ENCODE measurements at regions not wholly inside any gene's neighbourhood (a gene's known extent, or its start where the extent isn't known, plus 50 kb on each side); places are given as distances from the start of the nearest gene placed in this dataset.

GRCh38 chr3:110575702-110576101 lies 495.9 kb upstream of the NECTIN3 start:
- intact Hi-C loops (cut with micrococcal nuclease; ENCODE audit: unreplicated experiment), result loop anchor here (5.0 kb wide), 1 partner anchor 843 kb away; no protein-coding TSS in a partner anchor
- BruUV-seq (replicated peaks), result no TSS peak
- CTCF ChIA-PET, result no interaction called here
- Mint-ChIP-seq H3K9me3 (ENCODE audit: low read depth, unreplicated experiment) (no peaks in the 10 kb centered on the region), H3K36me3 (ENCODE audit: insufficient read depth, unreplicated experiment) (no peaks in the 10 kb centered on the region), H3K4me3 (ENCODE audit: low read depth, unreplicated experiment) (no peak overlapping the region), H3K27ac (ENCODE audit: unreplicated experiment) (peak overlapping the region; percentile 51), H3K27me3 (ENCODE audit: unreplicated experiment) (no peaks in the 10 kb centered on the region), H3K4me1 (ENCODE audit: low read depth, unreplicated experiment) (peaks cover 43% of the 10 kb centered on the region)
- no peak for TF ChIP-seq CTCF (IDR thresholded peaks at IDR 0.05; ENCODE audit: unreplicated experiment)
- DNase-seq, result no peak

GRCh38 chr3:110576960-110577359 lies 494.7 kb upstream of the NECTIN3 start:
- H3K27ac Mint-ChIP-seq (ENCODE audit: unreplicated experiment), result peak overlapping the region; percentile 87
- CTCF ChIA-PET, result interaction anchor here (0.6 kb wide), 1 partner anchor 1158 kb away, joined by 3 read pairs; no protein-coding TSS in a partner anchor
- intact Hi-C loops (cut with micrococcal nuclease; ENCODE audit: unreplicated experiment), result loop anchor here (5.0 kb wide), 1 partner anchor 845 kb away; no protein-coding TSS in a partner anchor

DNA sequence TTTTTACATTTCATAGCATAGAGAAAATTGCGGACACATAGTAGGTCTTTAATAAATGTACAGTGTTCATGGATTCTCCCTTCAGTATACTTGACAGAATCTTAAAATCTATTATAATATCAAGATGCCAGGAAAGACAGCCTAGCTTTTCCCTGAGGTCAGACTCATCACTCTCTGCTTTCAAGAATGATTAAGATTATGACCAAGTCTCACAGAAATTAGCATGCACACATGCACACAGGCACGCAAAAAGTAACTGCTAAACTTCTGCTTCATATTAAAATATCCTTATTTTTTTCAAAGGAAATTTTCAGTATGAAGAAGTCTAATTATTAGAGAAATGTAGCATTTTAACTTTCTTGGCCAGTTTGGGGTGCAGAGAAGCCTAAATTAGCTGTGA lies 493.8 kb upstream of the NECTIN3 start:
- no TSS peak for BruUV-seq (replicated peaks)
- Mint-ChIP-seq H3K4me1 (ENCODE audit: low read depth, unreplicated experiment) (peaks cover 50% of the 10 kb centered on the region), H3K27me3 (ENCODE audit: unreplicated experiment) (no peaks in the 10 kb centered on the region), H3K27ac (ENCODE audit: unreplicated experiment) (peak overlapping the region; percentile 87), H3K9me3 (ENCODE audit: low read depth, unreplicated experiment) (no peaks in the 10 kb centered on the region), H3K4me3 (ENCODE audit: low read depth, unreplicated experiment) (no peak overlapping the region), H3K36me3 (ENCODE audit: insufficient read depth, unreplicated experiment) (no peaks in the 10 kb centered on the region)
- DNase-seq, result no peak
- intact Hi-C loops (cut with micrococcal nuclease; ENCODE audit: unreplicated experiment), result loop anchor here (5.0 kb wide), 1 partner anchor 846 kb away; no protein-coding TSS in a partner anchor
- CTCF ChIA-PET, result no interaction called here
- no peak for TF ChIP-seq CTCF (IDR thresholded peaks at IDR 0.05; ENCODE audit: unreplicated experiment)

More at GRCh38 chr3:110576960-110577359, 494.7 kb upstream of the NECTIN3 start:
- BruUV-seq (replicated peaks), result no TSS peak
- TF ChIP-seq CTCF (IDR thresholded peaks at IDR 0.05; ENCODE audit: unreplicated experiment), result no peak
- H3K27me3 Mint-ChIP-seq (ENCODE audit: unreplicated experiment), result no peaks in the 10 kb centered on the region
- peaks cover 43% of the 10 kb centered on the region for H3K4me1 Mint-ChIP-seq (ENCODE audit: low read depth, unreplicated experiment)
- H3K4me3 Mint-ChIP-seq (ENCODE audit: low read depth, unreplicated experiment), result no peak overlapping the region
- H3K9me3 Mint-ChIP-seq (ENCODE audit: low read depth, unreplicated experiment), result no peaks in the 10 kb centered on the region
- H3K36me3 Mint-ChIP-seq (ENCODE audit: insufficient read depth, unreplicated experiment), result no peaks in the 10 kb centered on the region
- DNase-seq, result peak; percentile 51

- BruUV-seq (replicated peaks), result no TSS peak
- no peaks in the 10 kb centered on the region for H3K9me3 Mint-ChIP-seq (ENCODE audit: low read depth, unreplicated experiment)
- intact Hi-C loops (cut with micrococcal nuclease; ENCODE audit: unreplicated experiment), result loop anchor here (5.0 to 10.0 kb wide), 2 partner anchors 235 to 848 kb away; no protein-coding TSS in a partner anchor
- no peak for DNase-seq
- H3K27me3 Mint-ChIP-seq (ENCODE audit: unreplicated experiment), result no peaks in the 10 kb centered on the region
- peaks cover 69% of the 10 kb centered on the region for H3K4me1 Mint-ChIP-seq (ENCODE audit: low read depth, unreplicated experiment)
- CTCF ChIA-PET, result no interaction called here
- H3K36me3 Mint-ChIP-seq (ENCODE audit: insufficient read depth, unreplicated experiment), result no peaks in the 10 kb centered on the region
- H3K4me3 Mint-ChIP-seq (ENCODE audit: low read depth, unreplicated experiment), result no peak overlapping the region
- no peak for TF ChIP-seq CTCF (IDR thresholded peaks at IDR 0.05; ENCODE audit: unreplicated experiment)
- H3K27ac Mint-ChIP-seq (ENCODE audit: unreplicated experiment), result peak overlapping the region; percentile 16
Observed at GRCh38 chr3:110579840-110580550, 491.6 kb upstream of the NECTIN3 start.

Measured in Calu3 (cell line).